ENCODE measurements at regions not wholly inside any gene's neighbourhood (a gene's known extent, or its start where the extent isn't known, plus 50 kb on each side); places are given as distances from the start of the nearest gene placed in this dataset.

- no peak for DNase-seq (ENCODE audit: low spot score)
Observed at GRCh38 chr1:102071451-102071850, 74.7 kb upstream of the OLFM3 start.

DNA sequence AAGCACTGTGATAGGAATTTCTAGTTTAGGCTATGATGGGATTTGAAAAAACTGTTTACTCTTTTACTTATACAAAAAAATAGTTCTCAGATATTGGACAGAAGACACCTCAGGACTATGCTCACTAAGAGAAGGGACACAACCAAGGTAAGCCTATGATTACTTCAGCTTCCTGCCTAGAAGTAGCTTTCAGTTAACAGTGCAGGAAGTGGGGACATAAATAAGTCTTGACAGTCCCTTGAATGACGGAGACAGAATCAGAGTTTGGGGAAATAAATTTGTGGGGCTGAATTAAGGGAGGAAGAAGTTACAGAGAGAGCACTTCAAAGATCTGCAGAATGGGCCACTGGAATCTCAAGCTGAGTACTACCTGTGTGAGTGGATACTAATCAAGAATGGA, 53.8 kb upstream of the OLFM3 start:
- DNase-seq (ENCODE audit: low spot score) = no peak

DNA sequence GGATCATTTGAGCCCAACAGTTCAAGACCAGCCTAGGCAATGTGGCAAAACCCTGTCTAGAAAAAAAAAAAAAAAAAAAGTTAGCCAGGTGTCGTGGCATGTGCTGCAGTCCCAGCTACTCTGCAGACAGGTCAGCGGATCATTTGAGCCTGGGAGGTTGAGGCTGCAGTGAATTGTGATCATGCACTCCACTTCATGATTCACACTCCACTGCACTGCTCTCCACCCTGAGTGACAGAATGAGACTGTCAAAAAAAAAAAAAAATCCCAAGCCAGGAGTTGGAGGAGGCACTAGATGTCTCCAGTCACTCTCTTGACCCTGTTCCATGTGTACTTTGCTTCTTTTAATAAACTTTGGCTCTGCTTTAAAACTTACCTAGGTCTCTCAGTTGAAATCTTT, 51.0 kb upstream of the OLFM3 start:
- DNase-seq (ENCODE audit: low spot score) = no peak
